Epithelial cell of prostate (primary cell): ENCODE measurements at regions not wholly inside any gene's neighbourhood (a gene's known extent, or its start where the extent isn't known, plus 50 kb on each side); places are given as distances from the start of the nearest gene placed in this dataset.

Experiments
- DNase-seq: peaks from one replicate; pipeline ENCODE4 v3.0.0-alpha.2; 2011; ENCODE audit warnings: low read depth, low spot score
- H3K27ac ChIP-seq: fragments of 450-650 bp; 2 replicates; pipeline ENCODE4 v1.5.1; 2017; ENCODE audit warnings: mild to moderate bottlenecking

- no peak overlapping the region for H3K27ac ChIP-seq
- no peak for DNase-seq
Measured at GRCh38 chr4:11640584-11640983, 211.9 kb upstream of the HS3ST1 start.

- H3K27ac ChIP-seq = no peak overlapping the region
- DNase-seq = no peak
Measured at GRCh38 chr4:11636551-11636950, 207.9 kb upstream of the HS3ST1 start.

GRCh38 chr4:11636031-11636430 is 207.3 kb upstream of the HS3ST1 start:
- no peak for DNase-seq
- H3K27ac ChIP-seq = peak overlapping the region; percentile 100

- peak overlapping the region; percentile 100 for H3K27ac ChIP-seq
- DNase-seq = peak; percentile 94
Measured at GRCh38 chr4:11635342-11635741, 206.6 kb upstream of the HS3ST1 start.

DNA sequence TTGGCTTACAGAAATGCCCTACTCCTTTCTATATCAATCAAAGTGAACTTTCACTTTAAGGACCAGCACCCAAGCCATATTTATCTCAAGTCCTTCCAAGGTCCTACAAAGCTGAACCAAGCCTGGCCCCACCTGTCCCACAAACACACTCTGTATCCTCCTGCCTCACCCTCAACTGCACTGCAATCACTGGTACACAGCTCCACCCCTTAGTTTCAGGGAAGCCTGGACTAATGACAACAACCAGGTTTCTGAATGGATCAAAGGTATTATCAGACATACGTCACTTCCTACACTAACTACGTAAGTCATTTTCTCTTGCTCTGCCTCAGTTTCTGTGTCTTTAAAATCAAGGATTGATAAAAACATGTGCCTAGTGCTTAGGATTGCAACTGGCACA is 205.6 kb upstream of the HS3ST1 start:
- peak overlapping the region; percentile 100 for H3K27ac ChIP-seq
- DNase-seq = peak; percentile 87

DNA sequence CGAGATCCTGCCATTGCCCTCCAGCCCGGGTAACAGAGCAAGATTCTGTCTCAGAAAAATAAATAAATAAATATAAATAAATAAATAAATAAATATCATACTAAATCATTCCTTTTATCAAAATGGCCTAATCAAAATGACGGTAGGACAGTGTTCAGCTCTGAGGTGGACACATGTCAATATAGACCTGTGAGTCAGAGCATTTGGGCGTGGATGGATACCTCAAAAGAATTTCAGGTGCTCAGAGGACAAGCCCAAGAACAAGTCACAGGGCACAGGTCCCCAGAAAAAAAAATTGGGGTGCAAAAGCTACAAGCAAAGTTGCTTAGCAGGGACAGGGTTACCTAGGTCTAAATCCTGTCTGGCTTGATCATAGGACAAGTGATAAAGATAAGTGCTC is 204.7 kb upstream of the HS3ST1 start:
- peak overlapping the region; percentile 100 for H3K27ac ChIP-seq
- no peak for DNase-seq

- H3K27ac ChIP-seq = peak overlapping the region; percentile 100
- DNase-seq = peak; percentile 100
Measured at GRCh38 chr4:11632483-11632882, 203.8 kb upstream of the HS3ST1 start.

- DNase-seq = peak; percentile 91
- peak overlapping the region; percentile 100 for H3K27ac ChIP-seq
Measured at GRCh38 chr4:11632025-11632424, 203.3 kb upstream of the HS3ST1 start.

GRCh38 chr4:11631416-11631815 is 202.7 kb upstream of the HS3ST1 start:
- H3K27ac ChIP-seq = peak overlapping the region; percentile 100
- peak; percentile 79 for DNase-seq

DNA sequence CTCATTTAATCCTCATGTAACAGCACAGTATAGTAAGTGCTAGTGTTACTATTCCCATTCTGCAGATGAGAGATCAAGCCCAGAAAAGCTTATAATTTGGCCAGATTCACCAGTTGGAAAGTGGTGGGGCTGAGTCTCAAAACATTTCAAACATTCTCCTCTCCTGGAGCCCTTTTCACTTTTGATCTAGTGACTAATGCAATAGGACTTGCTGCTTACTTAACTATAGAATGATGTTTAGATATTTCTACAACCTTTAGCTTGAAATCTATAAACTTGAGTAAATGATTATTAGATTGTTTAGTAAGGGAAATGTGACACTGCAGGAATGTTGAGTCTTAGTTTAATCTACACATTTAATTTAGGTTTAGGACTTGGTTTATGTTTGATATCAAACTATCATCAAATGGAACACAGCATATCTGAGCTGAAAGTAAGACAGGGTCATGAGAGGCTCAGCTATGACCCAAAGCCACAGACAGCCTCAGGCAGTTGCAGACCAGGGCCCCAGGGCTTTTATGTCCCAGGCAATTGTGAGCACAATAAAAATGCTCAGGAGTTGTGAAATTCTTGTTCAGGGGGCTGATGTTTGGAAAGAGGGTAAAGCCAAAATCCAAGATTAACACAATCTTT is 199.5 kb upstream of the HS3ST1 start:
- DNase-seq = no peak
- peak overlapping the region; percentile 99 for H3K27ac ChIP-seq

GRCh38 chr4:11626066-11626465 is 197.4 kb upstream of the HS3ST1 start:
- DNase-seq = peak; percentile 93
- H3K27ac ChIP-seq = peak overlapping the region; percentile 99

DNA sequence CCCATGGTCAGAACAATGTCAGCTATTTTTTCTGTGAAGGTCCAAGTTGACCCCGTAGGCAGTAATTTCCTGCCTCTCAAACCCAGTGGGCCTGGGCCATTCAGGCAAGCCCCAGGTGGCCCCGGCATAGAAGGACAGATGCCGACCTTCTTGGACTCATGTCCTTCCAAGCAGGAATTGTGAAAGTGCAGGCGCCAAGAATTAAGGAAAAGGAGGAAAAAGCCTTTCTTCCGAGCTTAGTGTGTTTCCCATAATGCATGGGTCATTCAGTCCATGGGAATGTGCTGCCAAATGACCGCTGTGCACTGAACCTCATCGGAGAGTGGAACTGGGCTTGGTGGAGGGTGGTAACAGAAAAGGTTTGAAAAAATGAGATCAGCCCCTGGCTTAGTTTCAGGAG is 196.5 kb upstream of the HS3ST1 start:
- H3K27ac ChIP-seq = peak overlapping the region; percentile 99
- DNase-seq = no peak

DNA sequence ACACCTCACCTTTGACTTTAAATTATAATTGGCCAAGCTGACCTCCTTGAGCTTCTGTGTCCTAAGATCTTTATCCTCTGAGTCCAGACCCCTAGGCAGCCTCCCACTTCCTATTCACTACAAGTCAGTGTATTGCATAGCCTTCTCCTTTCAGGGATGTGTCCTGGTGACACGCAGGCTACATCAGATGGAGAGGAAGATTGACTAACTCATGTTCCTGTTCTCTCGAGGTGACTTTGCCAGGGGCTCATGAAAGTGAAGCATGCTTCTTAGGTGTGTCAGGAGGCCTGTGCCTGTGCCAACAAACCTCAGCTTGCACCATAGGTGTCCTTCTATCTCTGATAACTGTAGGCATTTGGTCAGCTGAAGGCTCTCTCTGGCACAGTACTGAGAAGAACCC is 195.7 kb upstream of the HS3ST1 start:
- peak overlapping the region; percentile 99 for H3K27ac ChIP-seq

GRCh38 chr4:11623726-11624037 is 195.0 kb upstream of the HS3ST1 start:
- H3K27ac ChIP-seq = peak overlapping the region; percentile 99
- peak; percentile 54 for DNase-seq

More for the DNA sequence above, 195.7 kb upstream of the HS3ST1 start:
- peak; percentile 83 for DNase-seq

DNA sequence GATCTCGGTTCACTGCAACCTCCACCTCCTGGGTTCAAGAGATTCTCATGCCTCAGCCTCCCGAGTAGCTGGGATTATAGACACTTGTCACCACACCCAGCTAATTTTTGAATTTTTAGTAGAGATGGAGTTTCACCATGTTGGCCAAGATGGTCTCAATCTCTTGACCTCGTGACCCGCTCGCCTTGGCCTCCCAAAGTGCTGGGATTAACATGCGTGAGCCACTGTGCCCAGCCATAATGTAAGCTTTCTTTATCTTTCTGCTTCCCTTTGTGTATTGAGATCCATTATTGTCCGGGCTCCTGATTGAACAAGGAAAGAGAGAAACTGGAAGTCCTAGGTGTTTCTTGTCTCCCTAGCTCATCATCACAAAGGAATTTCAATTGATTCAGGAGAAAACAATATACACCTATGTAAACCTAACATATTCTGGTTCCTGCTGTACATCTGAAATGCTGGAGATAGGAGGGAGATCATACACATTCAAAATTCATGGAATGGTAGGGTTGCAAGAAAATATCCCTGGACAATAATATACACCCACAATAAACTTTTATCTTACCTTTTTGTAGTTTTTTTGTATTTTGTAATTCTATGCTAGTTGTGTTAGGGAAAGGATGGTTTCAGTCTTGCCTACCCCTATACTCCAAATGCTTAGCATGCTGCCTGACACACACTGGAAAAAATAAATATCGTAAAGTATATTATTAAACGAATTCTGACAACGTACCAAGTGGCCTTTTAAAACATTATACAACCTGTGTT is 194.4 kb upstream of the HS3ST1 start:
- H3K27ac ChIP-seq = peak overlapping the region; percentile 99
- DNase-seq = no peak

GRCh38 chr4:11620861-11621260 is 192.2 kb upstream of the HS3ST1 start:
- DNase-seq = no peak
- no peak overlapping the region for H3K27ac ChIP-seq

GRCh38 chr4:11618666-11619282 is 190.1 kb upstream of the HS3ST1 start:
- peak overlapping the region; percentile 33 for H3K27ac ChIP-seq
- DNase-seq = no peak

GRCh38 chr4:11616856-11617255 is 188.2 kb upstream of the HS3ST1 start:
- H3K27ac ChIP-seq = peak overlapping the region; percentile 91
- DNase-seq = no peak

DNA sequence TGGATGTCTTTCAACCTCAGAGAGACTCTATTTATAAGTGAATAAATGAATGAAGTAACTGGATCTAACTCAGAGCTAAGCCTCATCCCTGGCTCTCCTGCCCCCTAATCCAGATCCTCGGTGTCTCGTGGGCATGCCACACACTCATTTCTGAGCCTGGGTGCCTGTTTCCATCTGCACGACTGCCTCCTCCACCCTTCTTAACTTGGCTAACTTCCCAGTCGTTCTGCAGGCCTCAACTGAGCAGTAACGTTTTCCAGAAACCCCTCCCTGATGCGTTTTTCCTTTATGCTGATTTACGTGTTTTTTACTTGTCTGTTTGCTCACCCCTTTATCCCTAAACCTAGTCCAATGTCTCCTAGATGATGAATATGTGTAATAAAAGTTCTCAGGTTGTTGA is 186.9 kb upstream of the HS3ST1 start:
- H3K27ac ChIP-seq = peak overlapping the region; percentile 91
- DNase-seq = no peak

DNA sequence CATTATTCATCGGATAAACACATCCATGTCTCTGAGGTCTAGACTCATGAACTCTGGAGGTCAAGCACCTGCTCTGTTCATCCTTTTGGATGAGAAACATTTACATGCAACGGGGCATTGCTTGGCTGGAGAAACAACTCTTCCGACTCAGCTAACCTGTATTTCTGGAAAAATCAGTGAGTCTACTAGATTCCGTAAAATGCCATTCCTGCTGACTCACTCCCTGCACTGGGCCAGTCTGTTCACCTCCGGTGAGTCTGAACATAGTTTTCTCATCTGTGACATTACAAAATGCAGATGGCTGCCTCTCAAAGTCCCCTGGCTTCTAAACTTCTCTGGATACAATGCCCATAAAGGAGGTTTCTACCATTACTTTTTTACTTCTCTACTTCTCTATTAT is 185.7 kb upstream of the HS3ST1 start:
- H3K27ac ChIP-seq = peak overlapping the region; percentile 91
- peak; percentile 81 for DNase-seq

- H3K27ac ChIP-seq = no peak overlapping the region
- no peak for DNase-seq
Measured at GRCh38 chr4:11611868-11612267, 183.2 kb upstream of the HS3ST1 start.
